GM18858 (cell line): ENCODE measurements at regions not wholly inside any gene's neighbourhood (a gene's known extent, or its start where the extent isn't known, plus 50 kb on each side); places are given as distances from the start of the nearest gene placed in this dataset.
"Not testable (repeated sequence)": the region's sequence is repeated elsewhere in the genome, so short reads cannot be mapped to it uniquely, and the experiment has no call there.

Source experiments
- ATAC-seq: cut with Tn5 transposase; IDR thresholded peaks from one replicate; pipeline ENCODE4 v1.9.1; 2021; ENCODE audit not compliant: unreplicated experiment

GRCh38 chr14:41120402-41120801, 486.3 kb upstream of the LRFN5 start:
- no peak for ATAC-seq

- no peak for ATAC-seq
These were observed 510.5 kb upstream of the LRFN5 start for GRCh38 chr14:41096131-41096530.

GRCh38 chr14:41087056-41087455, 519.6 kb upstream of the LRFN5 start:
- no peak for ATAC-seq

GRCh38 chr14:41073544-41073943, 533.1 kb upstream of the LRFN5 start:
- ATAC-seq: no peak

GRCh38 chr14:41072776-41073175, 533.9 kb upstream of the LRFN5 start:
- no peak for ATAC-seq

GRCh38 chr14:41071351-41071750, 535.3 kb upstream of the LRFN5 start:
- ATAC-seq: no peak

- ATAC-seq: no peak
These were observed 543.9 kb upstream of the LRFN5 start for GRCh38 chr14:41062826-41063225.

GRCh38 chr14:41055589-41055988, 551.1 kb upstream of the LRFN5 start:
- no peak for ATAC-seq

GRCh38 chr14:41051801-41052200, 554.9 kb upstream of the LRFN5 start:
- ATAC-seq: no peak

- no peak for ATAC-seq
These were observed 558.9 kb upstream of the LRFN5 start for GRCh38 chr14:41047763-41048162.

GRCh38 chr14:41037388-41037787, 569.3 kb upstream of the LRFN5 start:
- no peak for ATAC-seq

- no peak for ATAC-seq
These were observed 571.7 kb upstream of the LRFN5 start for GRCh38 chr14:41034969-41035368.

- no peak for ATAC-seq
These were observed 583.7 kb upstream of the LRFN5 start for GRCh38 chr14:41022932-41023331.

- no peak for ATAC-seq
These were observed 590.5 kb upstream of the LRFN5 start for GRCh38 chr14:41016213-41016612.

- no peak for ATAC-seq
These were observed 606.3 kb upstream of the LRFN5 start for GRCh38 chr14:41000350-41000749.

- ATAC-seq: no peak
These were observed 617.4 kb upstream of the LRFN5 start for GRCh38 chr14:40989260-40989659.

GRCh38 chr14:40987481-40987880, 619.2 kb upstream of the LRFN5 start:
- ATAC-seq: no peak

GRCh38 chr14:40986655-40987054, 620.0 kb upstream of the LRFN5 start:
- ATAC-seq: no peak

- no peak for ATAC-seq
These were observed 621.1 kb upstream of the LRFN5 start for GRCh38 chr14:40985584-40985983.

GRCh38 chr14:40983604-40984003, 623.1 kb upstream of the LRFN5 start:
- ATAC-seq: no peak

GRCh38 chr14:40981247-40981646, 625.4 kb upstream of the LRFN5 start:
- ATAC-seq: no peak

- not testable (repeated sequence) for ATAC-seq
These were observed 646.4 kb upstream of the LRFN5 start for GRCh38 chr14:40960257-40960656.

GRCh38 chr14:40955131-40955505, 651.6 kb upstream of the LRFN5 start:
- no peak for ATAC-seq
